Suprapubic skin (tissue), 4 donors: ENCODE measurements at regions not wholly inside any gene's neighbourhood (a gene's known extent, or its start where the extent isn't known, plus 50 kb on each side); places are given as distances from the start of the nearest gene placed in this dataset.

ENCODE experiments used
- DNase-seq, 2 donors: peaks; one replicate each; pipeline ENCODE4 v3.0.0-alpha.2; 2019; ENCODE audit warnings: low spot score in 2 of 2
- H3K27ac ChIP-seq: fragments of 200-600 bp; sonication (generic); one replicate; pipeline ENCODE4 v1.5.1; 2019
- H3K27me3 ChIP-seq: fragments of 200-600 bp; sonication (generic); one replicate; pipeline ENCODE4 v1.5.1; 2019
- H3K36me3 ChIP-seq: fragments of 200-600 bp; sonication (generic); one replicate; pipeline ENCODE4 v1.5.1; 2019
- H3K4me1 ChIP-seq: fragments of 200-600 bp; sonication (generic); one replicate; pipeline ENCODE4 v1.5.1; 2019
- H3K4me3 ChIP-seq: fragments of 200-600 bp; sonication (generic); one replicate; pipeline ENCODE4 v1.5.1; 2019; ENCODE audit warnings: mild to moderate bottlenecking
- H3K9me3 ChIP-seq: fragments of 200-600 bp; sonication (generic); one replicate; pipeline ENCODE4 v1.5.1; 2019
- CTCF ChIP-seq, 2 donors: fragments of 200-600 bp in 1 of 2; fragments of 450-650 bp in 1 of 2; sonication (generic) in 1 of 2; IDR thresholded peaks; one replicate each; pipeline ENCODE4 v1.5.1; 2016 to 2019; ENCODE audit warnings: antibody characterized with exemption in 2 of 2, mild to moderate bottlenecking in 1 of 2, moderate library complexity in 1 of 2
- EP300 ChIP-seq: sonication (generic); formaldehyde crosslinking; IDR thresholded peaks from one replicate; pipeline ENCODE4 v1.6.1; 2017; ENCODE audit warnings: antibody characterized with exemption
- POLR2A ChIP-seq, 2 donors: fragments of 450-650 bp; IDR thresholded peaks; one replicate each; pipeline ENCODE4 v1.6.1; 2017; ENCODE audit warnings: antibody characterized with exemption in 2 of 2, mild to moderate bottlenecking in 2 of 2, moderate library complexity in 2 of 2
- POLR2AphosphoS5 ChIP-seq, 3 donors: sonication (generic); formaldehyde crosslinking; IDR thresholded peaks; one replicate each; pipeline ENCODE4 v1.6.1; 2017; ENCODE audit warnings: antibody characterized with exemption in 3 of 3
- WGBS: methylation state at CpG from one replicate; pipeline ENCODE4 v1.1.5; 2018; 5-methylcytosine and 5-hydroxymethylcytosine counted together

DNA sequence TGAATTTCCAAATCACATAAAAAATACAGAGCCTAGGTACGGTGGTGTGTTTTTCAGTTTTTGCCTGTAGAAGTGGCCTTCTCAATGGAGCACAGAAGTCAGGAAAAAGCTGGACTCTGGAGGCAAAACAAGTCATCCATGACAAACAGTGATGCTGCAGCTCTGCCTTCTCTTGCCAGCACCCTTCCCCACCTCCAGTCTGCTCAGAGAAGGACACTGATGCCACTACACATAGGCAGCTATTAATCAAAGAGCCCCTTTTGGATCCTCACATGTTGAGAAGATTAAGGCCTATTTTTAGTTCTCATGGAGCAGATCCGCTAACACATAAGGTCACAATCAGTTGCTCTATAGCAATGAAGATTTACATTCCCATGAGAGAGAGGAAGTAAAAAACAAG lies 181.6 kb upstream of the GALNT5 start:
- TF ChIP-seq EP300 (no peak), POLR2A (IDR thresholded peaks at IDR 0.05) (no peak), CTCF (IDR thresholded peaks at IDR 0.05) (no peak), POLR2AphosphoS5 (IDR thresholded peaks at IDR 0.05) (no peak)
- 70% methylated on average over 2 of the region's 2 CpGs for WGBS
- no peak for DNase-seq
- H3K36me3 ChIP-seq, result no peaks in the 10 kb centered on the region
- no peaks in the 10 kb centered on the region for H3K9me3 ChIP-seq
- no peaks in the 10 kb centered on the region for H3K27me3 ChIP-seq
- peaks cover 2% of the 10 kb centered on the region for H3K4me1 ChIP-seq
- no peak overlapping the region for H3K27ac ChIP-seq
- no peak overlapping the region for H3K4me3 ChIP-seq

- H3K4me1 ChIP-seq, result peaks cover 2% of the 10 kb centered on the region
- no peak for DNase-seq
- WGBS, result 74% methylated on average over 3 of the region's 3 CpGs
- TF ChIP-seq POLR2AphosphoS5 (IDR thresholded peaks at IDR 0.05), result no peak
- TF ChIP-seq POLR2A (IDR thresholded peaks at IDR 0.05), result no peak
- H3K27ac ChIP-seq, result no peak overlapping the region
- no peak overlapping the region for H3K4me3 ChIP-seq
- no peaks in the 10 kb centered on the region for H3K36me3 ChIP-seq
- no peaks in the 10 kb centered on the region for H3K27me3 ChIP-seq
- H3K9me3 ChIP-seq, result no peaks in the 10 kb centered on the region
These were observed 180.9 kb upstream of the GALNT5 start for GRCh38 chr2:157076526-157077161.

- TF ChIP-seq CTCF (IDR thresholded peaks at IDR 0.05), result no peak
- no peak for TF ChIP-seq POLR2A (IDR thresholded peaks at IDR 0.05)
- no peak for TF ChIP-seq EP300
- TF ChIP-seq POLR2AphosphoS5 (IDR thresholded peaks at IDR 0.05), result no peak
- no peak for DNase-seq
- no peaks in the 10 kb centered on the region for H3K9me3 ChIP-seq
- H3K27ac ChIP-seq, result no peak overlapping the region
- no peaks in the 10 kb centered on the region for H3K27me3 ChIP-seq
- H3K4me1 ChIP-seq, result peaks cover 2% of the 10 kb centered on the region
- H3K36me3 ChIP-seq, result no peaks in the 10 kb centered on the region
- no peak overlapping the region for H3K4me3 ChIP-seq
These were observed 179.7 kb upstream of the GALNT5 start for GRCh38 chr2:157077753-157078350.

DNA sequence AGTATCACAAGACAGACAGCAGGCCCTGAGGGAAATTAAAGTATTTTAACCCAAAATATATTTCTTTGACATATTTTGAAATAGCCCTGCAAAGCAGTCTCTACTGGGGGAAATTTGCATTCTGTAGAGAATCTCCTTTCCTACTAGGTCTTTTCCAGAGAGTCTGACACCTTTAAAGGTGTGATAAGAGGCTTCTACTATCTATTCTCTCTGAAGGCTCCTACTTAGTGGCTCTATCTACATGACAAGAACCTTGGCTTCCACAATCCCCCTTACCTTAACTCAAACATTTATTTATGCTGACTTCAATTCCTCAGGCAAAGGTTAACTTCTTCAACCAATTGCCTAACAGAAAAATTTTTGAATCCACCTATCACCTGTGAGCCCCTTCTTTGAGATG lies 174.6 kb upstream of the GALNT5 start:
- TF ChIP-seq CTCF (IDR thresholded peaks at IDR 0.05) (no peak), POLR2AphosphoS5 (IDR thresholded peaks at IDR 0.05) (no peak), POLR2A (IDR thresholded peaks at IDR 0.05) (no peak), EP300 (no peak)
- Histone ChIP-seq H3K27me3 (no peaks in the 10 kb centered on the region), H3K36me3 (no peaks in the 10 kb centered on the region), H3K9me3 (no peaks in the 10 kb centered on the region), H3K4me3 (no peak overlapping the region), H3K4me1 (no peaks in the 10 kb centered on the region), H3K27ac (no peak overlapping the region)
- no peak for DNase-seq

DNA sequence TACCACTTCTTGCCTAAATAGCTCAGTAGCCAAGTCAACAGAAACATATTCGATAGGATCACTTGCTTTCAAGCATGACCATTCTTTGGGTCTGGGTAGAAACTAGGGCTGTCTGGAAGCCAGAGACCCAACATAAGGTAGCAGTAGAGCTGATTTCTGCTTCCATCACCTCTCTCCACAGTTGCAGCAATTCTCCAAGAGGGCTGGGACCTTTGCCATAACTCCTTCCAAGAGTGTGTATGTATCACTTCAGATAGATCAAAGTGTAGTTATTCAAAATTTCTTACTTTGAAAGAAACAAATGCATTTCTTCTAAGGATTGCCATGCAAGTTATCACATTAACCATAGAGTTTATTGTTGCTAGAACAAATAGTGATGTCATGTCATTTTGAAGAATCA lies 172.0 kb upstream of the GALNT5 start:
- no peaks in the 10 kb centered on the region for H3K27me3 ChIP-seq
- no peak for DNase-seq
- no peak overlapping the region for H3K27ac ChIP-seq
- WGBS, result 81% methylated on average over 1 of the region's 1 CpG
- TF ChIP-seq EP300 (no peak), CTCF (IDR thresholded peaks at IDR 0.05) (no peak), POLR2AphosphoS5 (IDR thresholded peaks at IDR 0.05) (no peak), POLR2A (IDR thresholded peaks at IDR 0.05) (no peak)
- H3K4me1 ChIP-seq, result peaks cover 5% of the 10 kb centered on the region
- H3K4me3 ChIP-seq, result no peak overlapping the region
- no peaks in the 10 kb centered on the region for H3K9me3 ChIP-seq
- no peaks in the 10 kb centered on the region for H3K36me3 ChIP-seq
